GM23248 (cell line): ENCODE measurements at regions not wholly inside any gene's neighbourhood (a gene's known extent, or its start where the extent isn't known, plus 50 kb on each side); places are given as distances from the start of the nearest gene placed in this dataset.

Experiments used
- DNase-seq: peaks from one replicate; pipeline ENCODE4 v3.0.0-alpha.2; 2015
- H2AFZ ChIP-seq: fragments of 200-600 bp; sonication (generic); 2 replicates; pipeline ENCODE4 v1.6.1; 2016; ENCODE audit warnings: antibody characterized with exemption
- H3F3A ChIP-seq: fragments of 200-600 bp; sonication (generic); 2 replicates; pipeline ENCODE4 v1.6.1; 2016; ENCODE audit warnings: mild to moderate bottlenecking, antibody characterized with exemption, mixed run types; ENCODE audit not compliant: insufficient read depth
- H3K27ac ChIP-seq: fragments of 200-600 bp; sonication (generic); 2 replicates; pipeline ENCODE4 v1.5.1; 2016; ENCODE audit warnings: mild to moderate bottlenecking
- H3K27me3 ChIP-seq: fragments of 200-600 bp; sonication (generic); replicated peaks from 2 replicates; pipeline ENCODE4 v1.6.1; 2016; ENCODE audit warnings: mild to moderate bottlenecking; ENCODE audit not compliant: insufficient read depth
- H3K36me3 ChIP-seq: fragments of 200-600 bp; sonication (generic); 2 replicates; pipeline ENCODE4 v1.6.1; 2016; ENCODE audit warnings: low read depth, mild to moderate bottlenecking
- H3K4me1 ChIP-seq: fragments of 200-600 bp; sonication (generic); 2 replicates; pipeline ENCODE4 v1.6.1; 2016; ENCODE audit warnings: mild to moderate bottlenecking; ENCODE audit not compliant: insufficient read depth
- H3K4me2 ChIP-seq: fragments of 200-600 bp; sonication (generic); one replicate; pipeline ENCODE4 v1.6.1; 2016; ENCODE audit warnings: mild to moderate bottlenecking; ENCODE audit not compliant: unreplicated experiment
- H3K4me3 ChIP-seq: fragments of 200-600 bp; sonication (generic); 2 replicates; pipeline ENCODE4 v1.5.1; 2016; ENCODE audit warnings: mild to moderate bottlenecking
- H3K79me2 ChIP-seq: fragments of 200-600 bp; sonication (generic); 2 replicates; pipeline ENCODE4 v1.6.1; 2016; ENCODE audit warnings: mild to moderate bottlenecking; ENCODE audit not compliant: insufficient read depth
- H3K9ac ChIP-seq: fragments of 200-600 bp; sonication (generic); 2 replicates; pipeline ENCODE4 v1.6.1; 2016; ENCODE audit warnings: mild to moderate bottlenecking
- H3K9me2 ChIP-seq: fragments of 200-600 bp; sonication (generic); 2 replicates; pipeline ENCODE4 v1.6.1; 2016; ENCODE audit warnings: mixed run types, mild to moderate bottlenecking, moderate library complexity; ENCODE audit not compliant: insufficient read depth
- H3K9me3 ChIP-seq: fragments of 200-600 bp; sonication (generic); one replicate; pipeline ENCODE4 v1.6.1; 2017; ENCODE audit warnings: low read depth
- H4K20me1 ChIP-seq: fragments of 200-600 bp; sonication (generic); 2 replicates; pipeline ENCODE4 v1.6.0; 2016; ENCODE audit not compliant: insufficient read depth
- EZH2 ChIP-seq: fragments of 200-600 bp; sonication (generic); IDR thresholded peaks from 2 replicates; pipeline ENCODE4 v1.6.1; 2018; ENCODE audit warnings: antibody characterized with exemption, mild to moderate bottlenecking; ENCODE audit not compliant: insufficient read depth, poor library complexity, severe bottlenecking
- EZH2phosphoT487 ChIP-seq: fragments of 200-600 bp; sonication (generic); IDR thresholded peaks from 2 replicates; pipeline ENCODE4 v1.6.1; 2018; ENCODE audit warnings: antibody characterized with exemption, moderate library complexity, mild to moderate bottlenecking, low read depth; ENCODE audit not compliant: insufficient read depth
- WGBS, 2 experiments: methylation state at CpG; one replicate each; pipeline ENCODE4 v1.1.6; 2015 to 2017; ENCODE audit warnings: low lambda C conversion rate in 2 of 2, low coverage in 1 of 2; ENCODE audit errors: missing lambda C conversion rate in 2 of 2; 5-methylcytosine and 5-hydroxymethylcytosine counted together
- in situ Hi-C: fragments of 300-500 bp; cut with MboI; formaldehyde crosslinking; loops from 2 replicates; pipeline ENCODE4 v1.15.0; 2020

DNA sequence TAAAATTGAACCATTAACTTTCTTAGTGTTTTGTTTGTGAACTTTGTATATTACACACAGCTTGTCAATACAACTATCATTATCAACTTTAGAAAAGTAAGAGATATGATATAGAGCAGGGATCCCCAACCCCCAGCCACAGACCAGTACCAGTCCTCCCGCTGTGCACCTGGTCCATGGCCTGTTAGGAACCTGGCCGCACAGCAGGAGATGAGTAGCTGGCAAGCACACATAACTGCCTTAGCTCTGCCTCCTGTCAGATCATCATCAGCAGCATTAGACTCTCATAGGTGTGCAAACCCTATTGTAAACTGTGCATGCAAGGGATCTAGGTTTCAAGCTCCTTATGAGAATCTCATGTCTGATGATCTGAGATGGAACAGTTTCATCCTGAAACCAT, 491.0 kb upstream of the NXPH2 start:
- no peaks in the 10 kb centered on the region for H3F3A ChIP-seq
- in situ Hi-C loops = no loop called here
- 47 to 59% methylated on average over 2 of the region's 2 CpGs for WGBS, 2 experiments
- no peaks in the 10 kb centered on the region for H3K36me3 ChIP-seq
- TF ChIP-seq EZH2 = no peak
- TF ChIP-seq EZH2phosphoT487 = no peak
- H3K9me2 ChIP-seq = no peaks in the 10 kb centered on the region
- no peaks in the 10 kb centered on the region for H4K20me1 ChIP-seq
- H3K27me3 ChIP-seq = no peaks in the 10 kb centered on the region
- no peaks in the 10 kb centered on the region for H3K4me1 ChIP-seq
- no peak overlapping the region for H2AFZ ChIP-seq
- no peak overlapping the region for H3K4me3 ChIP-seq
- H3K79me2 ChIP-seq = no peaks in the 10 kb centered on the region
- H3K27ac ChIP-seq = no peak overlapping the region
- H3K9ac ChIP-seq = no peak overlapping the region
- no peaks in the 10 kb centered on the region for H3K9me3 ChIP-seq
- no peak for DNase-seq
- no peak overlapping the region for H3K4me2 ChIP-seq

DNA sequence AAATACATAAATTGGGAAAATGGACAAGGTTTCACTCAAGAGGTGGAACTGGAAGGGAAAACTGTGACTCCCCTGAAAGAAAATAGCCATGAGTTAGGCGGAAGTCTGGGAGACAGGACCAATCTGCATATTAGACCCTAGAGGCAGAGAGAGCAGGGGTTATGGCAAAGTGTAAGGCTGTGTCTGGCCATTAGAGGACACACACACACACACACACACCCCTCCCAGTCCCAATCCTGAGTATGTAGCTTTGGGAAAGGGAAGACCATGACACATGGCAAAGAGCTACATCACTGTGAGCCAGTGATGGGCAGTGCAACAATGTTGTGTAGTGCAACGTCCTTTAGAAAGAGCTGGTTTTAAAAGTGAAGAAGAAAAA, 479.9 kb upstream of the NXPH2 start:
- Histone ChIP-seq H2AFZ (no peak overlapping the region), H3K79me2 (no peaks in the 10 kb centered on the region), H3K4me1 (no peaks in the 10 kb centered on the region), H3K27me3 (no peaks in the 10 kb centered on the region), H3K9me3 (no peaks in the 10 kb centered on the region), H3K36me3 (no peaks in the 10 kb centered on the region), H3K27ac (no peak overlapping the region), H3K9me2 (no peaks in the 10 kb centered on the region), H3K4me2 (no peak overlapping the region), H3F3A (no peaks in the 10 kb centered on the region), H4K20me1 (no peaks in the 10 kb centered on the region), H3K9ac (no peak overlapping the region), H3K4me3 (no peak overlapping the region)
- in situ Hi-C loops = no loop called here
- TF ChIP-seq EZH2 (no peak), EZH2phosphoT487 (no peak)
- no peak for DNase-seq
- 12% methylated on average over 2 of the region's 2 CpGs for WGBS, 2 experiments

DNA sequence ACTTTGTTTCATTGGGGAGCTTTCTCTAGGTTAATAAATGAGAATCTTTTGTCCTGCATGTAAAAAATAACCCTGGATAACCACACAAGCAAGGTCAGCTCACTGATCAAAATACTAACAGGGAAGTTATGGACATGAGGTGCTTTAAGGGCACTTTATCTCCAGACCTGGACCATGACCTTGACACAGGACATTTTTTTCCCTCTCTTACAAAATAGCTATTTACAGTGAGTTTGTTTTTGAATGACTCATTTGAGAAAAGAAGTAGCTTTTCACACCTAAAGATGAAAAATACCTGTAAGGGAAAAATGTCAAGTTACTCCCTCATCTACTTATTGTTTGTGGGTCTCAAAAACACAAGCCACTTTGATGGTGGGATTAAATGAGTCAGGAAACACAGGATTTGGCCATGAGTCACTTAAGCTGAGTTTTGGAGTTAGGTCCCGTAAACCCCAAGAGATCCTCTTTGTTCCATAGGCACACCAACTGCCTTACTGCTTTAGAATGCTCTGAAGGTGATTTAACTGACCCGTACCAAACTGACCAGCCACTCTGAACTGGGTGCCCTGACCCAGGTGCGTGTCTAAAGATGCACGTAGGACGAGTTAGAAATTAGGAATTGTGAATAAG, 479.3 kb upstream of the NXPH2 start:
- no peaks in the 10 kb centered on the region for H3K27me3 ChIP-seq
- 30 to 36% methylated on average over 5 of the region's 5 CpGs for WGBS, 2 experiments
- H3K4me2 ChIP-seq = no peak overlapping the region
- no peak for DNase-seq
- no peaks in the 10 kb centered on the region for H4K20me1 ChIP-seq
- no peaks in the 10 kb centered on the region for H3K4me1 ChIP-seq
- TF ChIP-seq EZH2phosphoT487 (no peak), EZH2 (no peak)
- no peak overlapping the region for H3K9ac ChIP-seq
- no peaks in the 10 kb centered on the region for H3K79me2 ChIP-seq
- no peaks in the 10 kb centered on the region for H3K9me3 ChIP-seq
- H3K4me3 ChIP-seq = no peak overlapping the region
- H3K9me2 ChIP-seq = no peaks in the 10 kb centered on the region
- in situ Hi-C loops = no loop called here
- H3K36me3 ChIP-seq = no peaks in the 10 kb centered on the region
- no peaks in the 10 kb centered on the region for H3F3A ChIP-seq
- no peak overlapping the region for H2AFZ ChIP-seq
- no peak overlapping the region for H3K27ac ChIP-seq

DNA sequence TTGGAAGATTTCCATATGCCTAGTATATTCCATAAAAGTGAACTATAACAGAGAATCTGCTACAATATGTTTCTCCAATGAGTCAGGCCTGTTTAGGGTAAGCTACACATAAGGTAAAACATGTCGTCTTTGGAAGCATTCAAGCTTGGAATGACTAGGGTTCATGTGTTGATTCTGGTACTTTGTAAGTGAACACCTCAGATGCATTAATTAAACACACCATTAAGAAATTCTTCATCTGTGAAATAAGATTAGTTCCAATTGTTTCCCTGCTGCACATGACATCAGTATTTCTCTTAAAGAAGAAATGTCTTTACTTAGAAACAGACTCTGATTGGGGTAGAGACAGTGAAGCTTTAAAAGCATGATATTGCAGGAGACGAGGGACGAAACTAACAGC, 461.1 kb upstream of the NXPH2 start:
- no peaks in the 10 kb centered on the region for H3K9me2 ChIP-seq
- H3F3A ChIP-seq = no peaks in the 10 kb centered on the region
- H3K79me2 ChIP-seq = no peaks in the 10 kb centered on the region
- H3K36me3 ChIP-seq = no peaks in the 10 kb centered on the region
- no peak for DNase-seq
- H2AFZ ChIP-seq = no peak overlapping the region
- H3K27ac ChIP-seq = no peak overlapping the region
- 23 to 26% methylated on average over 3 of the region's 3 CpGs for WGBS, 2 experiments
- in situ Hi-C loops = no loop called here
- no peak overlapping the region for H3K9ac ChIP-seq
- no peak overlapping the region for H3K4me3 ChIP-seq
- no peak overlapping the region for H3K4me2 ChIP-seq
- H3K9me3 ChIP-seq = no peaks in the 10 kb centered on the region
- H3K27me3 ChIP-seq = no peaks in the 10 kb centered on the region
- no peaks in the 10 kb centered on the region for H4K20me1 ChIP-seq
- H3K4me1 ChIP-seq = no peaks in the 10 kb centered on the region
- no peak for TF ChIP-seq EZH2phosphoT487
- no peak for TF ChIP-seq EZH2

DNA sequence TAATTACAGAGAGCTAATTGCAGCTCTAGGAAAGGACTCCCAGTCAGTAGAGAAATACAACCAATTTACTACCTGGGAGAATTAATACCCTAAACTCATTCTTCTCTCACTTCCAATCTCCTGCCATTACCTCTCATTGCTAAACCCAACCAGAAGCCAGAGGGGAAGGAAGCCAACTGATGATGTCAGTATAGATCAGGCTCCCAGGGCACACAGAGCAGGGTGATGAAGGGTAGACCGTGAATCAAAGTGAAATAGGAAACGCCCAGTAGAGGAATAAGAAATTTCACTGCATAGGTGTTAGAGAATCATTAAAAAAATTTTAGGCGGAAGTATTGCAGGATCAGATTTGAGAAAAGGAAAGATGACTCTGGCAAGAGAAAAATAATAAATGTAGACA, 456.8 kb upstream of the NXPH2 start:
- no peak overlapping the region for H2AFZ ChIP-seq
- H3K4me3 ChIP-seq = no peak overlapping the region
- H3K9me2 ChIP-seq = no peaks in the 10 kb centered on the region
- no peak overlapping the region for H3K4me2 ChIP-seq
- 42 to 54% methylated on average over 3 of the region's 3 CpGs for WGBS, 2 experiments
- DNase-seq = no peak
- no peak for TF ChIP-seq EZH2
- TF ChIP-seq EZH2phosphoT487 = no peak
- in situ Hi-C loops = no loop called here
- no peaks in the 10 kb centered on the region for H3K27me3 ChIP-seq
- H3F3A ChIP-seq = no peaks in the 10 kb centered on the region
- no peaks in the 10 kb centered on the region for H3K4me1 ChIP-seq
- no peak overlapping the region for H3K9ac ChIP-seq
- no peak overlapping the region for H3K27ac ChIP-seq
- H3K36me3 ChIP-seq = no peaks in the 10 kb centered on the region
- no peaks in the 10 kb centered on the region for H3K79me2 ChIP-seq
- no peaks in the 10 kb centered on the region for H4K20me1 ChIP-seq
- H3K9me3 ChIP-seq = no peaks in the 10 kb centered on the region
